Astrocyte of the spinal cord (primary cell): ENCODE measurements at regions not wholly inside any gene's neighbourhood (a gene's known extent, or its start where the extent isn't known, plus 50 kb on each side); places are given as distances from the start of the nearest gene placed in this dataset.
"Not testable (repeated sequence)": the region's sequence is repeated elsewhere in the genome, so short reads cannot be mapped to it uniquely, and the experiment has no call there.

Experiments
- DNase-seq: peaks from one replicate; pipeline ENCODE4 v3.0.0; 2011; ENCODE audit warnings: low read depth, low spot score
- H3K4me3 ChIP-seq: 2 replicates; pipeline ENCODE4 v1.5.1; 2011; ENCODE audit warnings: low read depth, mild to moderate bottlenecking, low read length, moderate library complexity
- in situ Hi-C: cut with HindIII; loops from 2 replicates; pipeline ENCODE4 v1.10.0; 2017; ENCODE audit warnings: low sequenced_read_pairs

DNA sequence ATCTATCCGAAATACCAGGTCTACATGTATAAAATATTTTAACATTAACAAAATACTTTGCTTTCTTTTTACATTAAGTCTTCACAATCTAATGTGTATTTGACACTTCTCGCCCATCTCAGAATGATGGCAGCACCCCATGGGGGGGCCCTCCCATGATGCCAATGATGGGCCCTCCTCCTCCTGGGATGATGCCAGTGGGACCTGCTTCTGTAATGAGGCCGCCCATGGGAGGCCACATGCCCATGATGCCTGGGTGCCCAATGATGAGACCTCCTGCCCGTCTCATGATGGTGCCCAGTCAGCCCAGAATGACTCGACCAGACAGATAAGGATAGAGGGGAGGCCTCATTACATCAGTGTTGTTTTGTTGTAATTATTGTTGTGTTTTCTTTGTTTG lies 110.5 kb downstream of the ART5 start:
- H3K4me3 ChIP-seq, DNase-seq, in situ Hi-C loops: not testable (repeated sequence)

GRCh38 chr11:3523567-3523966 lies 118.2 kb downstream of the ART5 start:
- H3K4me3 ChIP-seq, DNase-seq, in situ Hi-C loops: not testable (repeated sequence)

GRCh38 chr11:3520905-3521304 lies 120.9 kb downstream of the ART5 start:
- DNase-seq, H3K4me3 ChIP-seq, in situ Hi-C loops: not testable (repeated sequence)

DNA sequence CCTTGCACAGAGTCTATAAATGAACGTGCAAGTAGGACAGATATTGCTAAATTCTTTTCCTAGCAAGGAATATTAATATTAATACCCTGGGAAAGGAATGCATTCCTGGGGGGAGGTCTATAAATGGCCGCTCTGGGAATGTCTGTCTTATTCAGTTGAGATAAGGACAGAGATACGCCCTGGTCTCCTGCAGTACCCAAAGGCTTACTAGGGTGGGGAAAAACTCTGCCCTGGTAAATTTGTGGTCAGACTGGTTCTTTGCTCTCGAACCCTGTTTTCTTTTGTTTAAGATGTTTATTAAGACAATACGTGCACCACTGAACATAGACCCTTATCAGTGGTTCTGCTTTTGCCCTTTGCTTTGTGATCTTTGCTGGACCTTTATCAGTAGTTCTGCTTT lies 122.0 kb downstream of the ART5 start:
- H3K4me3 ChIP-seq, DNase-seq, in situ Hi-C loops: not testable (repeated sequence)

GRCh38 chr11:3516934-3517567 lies 124.7 kb downstream of the ART5 start:
- H3K4me3 ChIP-seq, in situ Hi-C loops, DNase-seq: not testable (repeated sequence)

DNA sequence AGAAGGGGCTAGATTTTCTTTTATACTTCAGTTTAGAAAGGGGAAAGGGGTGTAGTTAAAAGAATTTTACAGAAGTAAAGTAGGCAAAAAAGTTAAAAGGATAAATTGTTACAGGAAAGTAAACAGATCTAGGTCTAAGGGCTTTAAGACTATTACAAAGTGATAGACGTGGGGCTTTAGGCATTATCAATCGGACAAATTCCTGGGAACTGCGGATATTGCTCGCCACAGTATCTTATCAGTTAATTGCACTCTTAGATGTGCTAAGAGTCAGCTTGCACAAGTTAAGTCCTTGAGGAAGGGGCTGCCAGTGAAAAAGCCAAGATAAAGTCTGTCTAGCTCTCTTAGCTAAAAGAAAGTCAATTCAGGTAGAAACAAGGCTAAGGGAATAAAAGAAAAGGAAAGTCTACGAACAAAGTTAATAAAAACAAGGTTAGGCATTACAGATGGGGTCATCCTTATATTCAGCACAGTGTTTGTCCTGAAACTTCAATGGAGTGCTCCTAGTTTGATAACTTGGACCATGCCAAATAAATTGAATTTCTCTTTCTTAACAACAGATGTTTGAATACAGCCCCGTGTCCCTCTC lies 125.4 kb downstream of the ART5 start:
- in situ Hi-C loops, H3K4me3 ChIP-seq, DNase-seq: not testable (repeated sequence)

GRCh38 chr11:3514635-3515424 lies 127.0 kb downstream of the ART5 start:
- H3K4me3 ChIP-seq, in situ Hi-C loops, DNase-seq: not testable (repeated sequence)

GRCh38 chr11:3513311-3513710 lies 128.5 kb downstream of the ART5 start:
- H3K4me3 ChIP-seq, DNase-seq, in situ Hi-C loops: not testable (repeated sequence)

GRCh38 chr11:3512751-3513150 lies 129.0 kb downstream of the ART5 start:
- H3K4me3 ChIP-seq, DNase-seq, in situ Hi-C loops: not testable (repeated sequence)

DNA sequence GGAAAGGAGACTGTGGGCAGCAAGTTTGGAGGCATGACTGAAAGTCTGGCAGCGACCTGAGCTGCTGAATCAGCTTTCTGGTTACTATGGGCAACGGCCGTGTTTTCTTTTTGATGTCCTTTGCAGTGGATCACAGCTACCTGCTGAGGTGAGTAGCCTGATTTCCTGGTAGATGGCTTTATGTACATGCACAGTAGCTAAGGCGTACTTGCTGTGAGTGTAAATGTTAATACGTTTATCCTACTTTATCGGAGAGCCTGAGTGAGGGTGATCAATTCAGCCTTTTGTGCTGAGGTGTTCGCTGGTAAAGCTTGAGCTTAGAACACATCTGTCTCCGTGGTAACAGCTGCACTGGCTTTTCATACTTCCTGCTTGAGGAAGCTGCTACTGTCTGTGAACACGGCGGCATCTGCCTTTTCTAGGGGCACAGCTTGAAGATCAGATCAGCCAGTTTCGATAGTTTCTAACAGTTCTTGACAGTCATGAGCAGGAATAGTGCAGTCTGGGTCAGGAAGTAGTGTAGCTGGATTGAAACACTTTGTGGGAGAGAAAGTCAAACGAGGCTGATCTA lies 129.6 kb downstream of the ART5 start:
- in situ Hi-C loops, H3K4me3 ChIP-seq, DNase-seq: not testable (repeated sequence)

- H3K4me3 ChIP-seq, in situ Hi-C loops, DNase-seq: not testable (repeated sequence)
These were observed 130.2 kb downstream of the ART5 start for GRCh38 chr11:3511416-3512132.

GRCh38 chr11:3509563-3509962 lies 130.6 kb upstream of the ZNF195 start:
- H3K4me3 ChIP-seq, DNase-seq, in situ Hi-C loops: not testable (repeated sequence)

DNA sequence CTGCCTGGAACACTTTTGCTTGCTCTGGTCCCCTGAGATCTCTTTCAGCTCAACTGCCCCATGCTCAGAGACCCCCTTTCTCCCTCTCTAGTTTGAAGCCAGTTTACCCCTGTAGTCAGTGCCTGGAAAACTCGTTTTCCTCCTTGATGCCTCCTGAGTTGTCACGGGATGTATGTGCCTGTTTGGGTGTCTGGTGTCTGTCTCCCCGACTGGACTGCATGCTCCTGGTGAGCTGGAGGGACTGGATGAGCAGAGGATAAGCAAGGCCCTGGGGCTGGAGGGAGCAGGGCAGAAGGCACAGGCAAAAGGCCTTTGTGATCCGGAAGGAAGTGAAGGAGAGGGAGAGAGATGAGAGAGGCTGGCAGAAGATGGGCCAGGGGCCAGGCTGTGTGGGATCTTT lies 120.3 kb upstream of the ZNF195 start:
- H3K4me3 ChIP-seq, in situ Hi-C loops, DNase-seq: not testable (repeated sequence)

DNA sequence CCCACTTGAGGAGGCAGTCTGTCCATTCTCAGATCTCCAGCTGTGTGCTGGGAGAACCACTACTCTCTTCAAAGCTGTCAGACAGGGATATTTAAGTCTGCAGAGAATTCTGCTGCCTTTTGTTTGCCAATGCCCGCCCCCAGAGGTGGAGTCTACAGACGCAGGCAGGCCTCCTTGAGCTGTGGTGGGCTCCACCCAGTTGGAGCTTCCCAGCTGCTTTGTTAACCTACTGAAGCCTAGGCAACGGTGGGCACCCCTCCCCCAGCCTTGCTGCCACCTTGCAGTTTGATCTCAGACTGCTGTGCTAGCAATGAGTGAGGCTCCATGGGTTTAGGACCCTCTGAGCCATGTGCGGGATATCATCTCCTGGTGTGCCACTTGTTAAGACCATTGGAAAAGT lies 119.4 kb upstream of the ZNF195 start:
- DNase-seq, in situ Hi-C loops, H3K4me3 ChIP-seq: not testable (repeated sequence)

DNA sequence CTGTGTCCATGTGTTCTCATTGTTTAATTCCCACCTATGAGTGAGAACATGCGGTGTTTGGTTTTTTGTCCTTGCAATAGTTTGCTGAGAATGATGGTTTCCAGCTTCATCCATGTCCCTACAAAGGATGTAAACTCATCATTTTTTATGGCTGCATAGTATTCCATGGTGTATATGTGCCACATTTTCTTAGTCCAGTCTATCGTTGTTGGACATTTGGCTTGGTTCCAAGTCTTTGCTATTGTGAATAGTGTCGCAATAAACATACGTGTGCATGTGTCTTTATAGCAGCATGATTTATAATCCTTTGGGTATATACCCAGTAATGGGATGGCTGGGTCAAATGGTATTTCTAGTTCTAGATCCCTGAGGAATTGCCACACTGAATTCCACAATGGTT lies 114.2 kb upstream of the ZNF195 start:
- H3K4me3 ChIP-seq, in situ Hi-C loops: not testable (repeated sequence)

DNA sequence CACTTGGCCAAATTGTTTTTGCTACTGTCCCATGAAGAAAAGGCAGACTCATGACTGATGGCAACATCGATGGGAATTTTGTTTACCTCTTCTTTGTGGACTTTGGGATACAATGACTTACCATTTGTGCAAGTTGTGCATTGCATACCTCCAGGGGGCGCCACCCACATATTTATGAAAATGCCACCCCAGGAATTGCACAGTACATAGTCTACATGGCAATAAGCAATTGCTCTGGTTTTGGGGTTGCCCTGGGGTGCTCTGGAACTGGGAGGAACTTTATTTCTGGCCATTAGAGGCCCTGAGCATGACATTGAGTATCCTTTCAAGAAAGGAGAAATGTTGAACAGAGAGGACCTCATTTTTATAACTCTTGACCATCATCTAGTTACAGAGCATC lies 109.1 kb upstream of the ZNF195 start:
- in situ Hi-C loops, H3K4me3 ChIP-seq, DNase-seq: not testable (repeated sequence)

More for the DNA sequence above, 114.2 kb upstream of the ZNF195 start:
- not testable (repeated sequence) for DNase-seq

GRCh38 chr11:3485737-3486136 lies 106.8 kb upstream of the ZNF195 start:
- in situ Hi-C loops, DNase-seq, H3K4me3 ChIP-seq: not testable (repeated sequence)
